H9 (cell line): ENCODE measurements at regions not wholly inside any gene's neighbourhood (a gene's known extent, or its start where the extent isn't known, plus 50 kb on each side); places are given as distances from the start of the nearest gene placed in this dataset.

ENCODE experiments used
- DNase-seq: peaks from one replicate; pipeline ENCODE4 v3.0.0-alpha.2; 2017
- H2AFZ ChIP-seq: one replicate; pipeline ENCODE4 v1.6.1; 2013; ENCODE audit warnings: mild to moderate bottlenecking, low read length, control low read depth, moderate library complexity
- H2AK5ac ChIP-seq: 2 replicates; pipeline ENCODE4 v1.6.1; 2013; ENCODE audit warnings: low read length, control low read depth, mixed read lengths; ENCODE audit not compliant: insufficient read length
- H2BK120ac ChIP-seq: one replicate; pipeline ENCODE4 v1.6.1; 2013; ENCODE audit warnings: low read depth, mild to moderate bottlenecking, low read length, control low read depth, inconsistent platforms; ENCODE audit not compliant: poor library complexity, severe bottlenecking
- H2BK12ac ChIP-seq: 2 replicates; pipeline ENCODE4 v1.6.1; 2013; ENCODE audit warnings: low read length, control low read depth, mixed read lengths, low read depth; ENCODE audit not compliant: insufficient read length
- H2BK15ac ChIP-seq: 2 replicates; pipeline ENCODE4 v1.6.1; 2013; ENCODE audit warnings: low read depth, low read length, control low read depth
- H2BK20ac ChIP-seq: one replicate; pipeline ENCODE4 v1.6.1; 2013; ENCODE audit warnings: low read depth, mild to moderate bottlenecking, low read length, control low read depth, inconsistent platforms; ENCODE audit not compliant: poor library complexity, severe bottlenecking
- H2BK5ac ChIP-seq: 2 replicates; pipeline ENCODE4 v1.6.1; 2013; ENCODE audit warnings: low read length, control low read depth, mixed read lengths; ENCODE audit not compliant: insufficient read length
- H3K14ac ChIP-seq: 2 replicates; pipeline ENCODE4 v1.6.1; 2013; ENCODE audit warnings: low read length, control low read depth; ENCODE audit not compliant: insufficient read depth
- H3K18ac ChIP-seq: 2 replicates; pipeline ENCODE4 v1.6.1; 2013; ENCODE audit warnings: low read depth, mild to moderate bottlenecking, mixed read lengths, low read length, control low read depth; ENCODE audit not compliant: insufficient read length
- H3K23ac ChIP-seq: 2 replicates; pipeline ENCODE4 v1.6.1; 2013; ENCODE audit warnings: low read length, control low read depth, mixed read lengths, low read depth; ENCODE audit not compliant: insufficient read length
- H3K23me2 ChIP-seq: 2 replicates; pipeline ENCODE4 v1.6.1; 2013; ENCODE audit warnings: low read depth, mild to moderate bottlenecking, mixed read lengths, low read length, control low read depth; ENCODE audit not compliant: insufficient read length, poor library complexity, severe bottlenecking
- H3K27ac ChIP-seq: 2 replicates; pipeline ENCODE4 v1.5.1; 2013; ENCODE audit warnings: low read length, control low read depth, mixed read lengths, low read depth; ENCODE audit not compliant: insufficient read length
- H3K27me3 ChIP-seq: 2 replicates; pipeline ENCODE4 v1.6.1; 2013; ENCODE audit warnings: low read length, control low read depth, inconsistent platforms; ENCODE audit not compliant: insufficient read depth
- H3K4ac ChIP-seq: 2 replicates; pipeline ENCODE4 v1.6.1; 2013; ENCODE audit warnings: low read depth, mild to moderate bottlenecking, control low read depth, inconsistent platforms, low read length, moderate library complexity
- H3K4me1 ChIP-seq: 2 replicates; pipeline ENCODE4 v1.6.1; 2013; ENCODE audit warnings: low read length, control low read depth, inconsistent platforms; ENCODE audit not compliant: insufficient read depth
- H3K4me2 ChIP-seq: 2 replicates; pipeline ENCODE4 v1.6.1; 2013; ENCODE audit warnings: low read length, control low read depth, mixed read lengths; ENCODE audit not compliant: insufficient read length, insufficient read depth
- H3K56ac ChIP-seq: 2 replicates; pipeline ENCODE4 v1.6.1; 2013; ENCODE audit warnings: low read depth, mild to moderate bottlenecking, mixed read lengths, low read length, control low read depth; ENCODE audit not compliant: insufficient read length
- H3K79me1 ChIP-seq: 2 replicates; pipeline ENCODE4 v1.6.1; 2013; ENCODE audit warnings: low read depth, mild to moderate bottlenecking, moderate library complexity, low read length, control low read depth, inconsistent platforms; ENCODE audit not compliant: insufficient read depth, poor library complexity, severe bottlenecking
- H3K79me2 ChIP-seq: 2 replicates; pipeline ENCODE4 v1.6.1; 2013; ENCODE audit warnings: low read length, control low read depth, inconsistent platforms; ENCODE audit not compliant: insufficient read depth
- H3K9ac ChIP-seq: 2 replicates; pipeline ENCODE4 v1.6.1; 2013; ENCODE audit warnings: low read length, control low read depth, mixed read lengths; ENCODE audit not compliant: insufficient read length; ENCODE audit errors: extremely low read depth
- H3K9me3 ChIP-seq: one replicate; pipeline ENCODE4 v1.6.1; 2013; ENCODE audit warnings: low read depth, low read length, inconsistent platforms; ENCODE audit not compliant: control insufficient read depth
- H3T11ph ChIP-seq: one replicate; pipeline ENCODE4 v1.6.1; 2013; ENCODE audit warnings: mild to moderate bottlenecking, low read length, control low read depth, inconsistent platforms
- H4K20me1 ChIP-seq: one replicate; pipeline ENCODE4 v1.6.1; 2013; ENCODE audit not compliant: control insufficient read depth, insufficient read length, insufficient read depth
- H4K5ac ChIP-seq: 2 replicates; pipeline ENCODE4 v1.6.1; 2013; ENCODE audit warnings: low read depth, mild to moderate bottlenecking, mixed read lengths, low read length, control low read depth; ENCODE audit not compliant: insufficient read length
- H4K8ac ChIP-seq: replicated peaks from 2 replicates; pipeline ENCODE4 v1.6.1; 2013; ENCODE audit warnings: low read length, control low read depth, mixed read lengths, low read depth; ENCODE audit not compliant: insufficient read length
- H4K91ac ChIP-seq: 2 replicates; pipeline ENCODE4 v1.6.1; 2013; ENCODE audit warnings: low read depth, mild to moderate bottlenecking, moderate library complexity, mixed read lengths, low read length, control low read depth; ENCODE audit not compliant: insufficient read length
- H3K27ac Mint-ChIP-seq, 3 experiments: 2 replicates in 2 of 3; 3 replicates in 1 of 3; pipeline ENCODE4 v1.8.0; 2020 to 2021; ENCODE audit warnings: mixed read lengths in 3 of 3, mild to moderate bottlenecking in 1 of 3, moderate library complexity in 1 of 3
- H3K27me3 Mint-ChIP-seq: 2 replicates; pipeline ENCODE4 v1.8.0; 2021; ENCODE audit warnings: low read depth, mild to moderate bottlenecking, moderate library complexity, mixed read lengths
- H3K36me3 Mint-ChIP-seq, 3 experiments: 2 replicates in 2 of 3; 3 replicates in 1 of 3; pipeline ENCODE4 v1.8.0; 2020 to 2021; ENCODE audit warnings: low read depth in 3 of 3, mixed read lengths in 3 of 3; ENCODE audit not compliant: insufficient read depth in 1 of 3
- H3K4me1 Mint-ChIP-seq, 2 experiments: 2 replicates each; pipeline ENCODE4 v1.8.0; 2020; ENCODE audit warnings: mixed read lengths in 2 of 2
- H3K4me3 Mint-ChIP-seq, 2 experiments: 2 replicates in 1 of 2; 3 replicates in 1 of 2; pipeline ENCODE4 v1.8.0; 2020 to 2021; ENCODE audit warnings: mild to moderate bottlenecking in 2 of 2, mixed read lengths in 2 of 2, moderate library complexity in 1 of 2
- H3K9me3 Mint-ChIP-seq, 2 experiments: 2 replicates in 1 of 2; 3 replicates in 1 of 2; pipeline ENCODE4 v1.8.0; 2020; ENCODE audit warnings: mild to moderate bottlenecking in 2 of 2, mixed read lengths in 2 of 2, moderate library complexity in 1 of 2
- CTCF ChIP-seq: fragments of 200-600 bp; sonication (generic); conservative IDR thresholded peaks from 3 replicates; pipeline ENCODE4 v1.8.0; 2021; ENCODE audit warnings: antibody characterized with exemption, mild to moderate bottlenecking
- WGBS: extraction: QIAGEN DNeasy Blood & Tissue Kit; methylation state at CpG from one replicate; pipeline ENCODE4 v1.1.7; 2013; ENCODE audit warnings: missing lambda C conversion rate, low lambda C conversion rate, mixed read lengths; ENCODE audit not compliant: insufficient read length; ENCODE audit errors: extremely low coverage; 5-methylcytosine and 5-hydroxymethylcytosine counted together

GRCh38 chr22:48217596-48217995 is 1455.1 kb downstream of the TBC1D22A start:
- no peak overlapping the region for H4K91ac ChIP-seq
- H2BK120ac ChIP-seq: no peak overlapping the region
- H4K5ac ChIP-seq: no peak overlapping the region
- no peak overlapping the region for H2BK12ac ChIP-seq
- no peaks in the 10 kb centered on the region for H3K79me2 ChIP-seq
- no peaks in the 10 kb centered on the region for H4K20me1 ChIP-seq
- H3K18ac ChIP-seq: no peak overlapping the region
- no peak overlapping the region for H3K4me2 ChIP-seq
- no peak overlapping the region for H2BK5ac ChIP-seq
- no peaks in the 10 kb centered on the region for H3K27me3 ChIP-seq
- H3K4me1 ChIP-seq: no peaks in the 10 kb centered on the region
- no peaks in the 10 kb centered on the region for H3K79me1 ChIP-seq
- H2BK15ac ChIP-seq: no peak overlapping the region
- no peak overlapping the region for H3K56ac ChIP-seq
- H3T11ph ChIP-seq: no peak overlapping the region
- Mint-ChIP-seq H3K4me1 (peaks cover 18% of the 10 kb centered on the region in 2 experiments), H3K4me3 (no peak overlapping the region), H3K27ac (no peak overlapping the region), H3K36me3 (no peaks in the 10 kb centered on the region), H3K9me3 (peaks cover 0 to 7% of the 10 kb centered on the region in 2 experiments; a peak in 2 of 5 replicates), H3K27me3 (peaks cover 10% of the 10 kb centered on the region)
- no peak overlapping the region for H2BK20ac ChIP-seq
- no peak for TF ChIP-seq CTCF
- DNase-seq: peak; percentile 5
- H3K23ac ChIP-seq: no peak overlapping the region
- WGBS: no CpG with 5 or more reads among the region's 11 CpGs
- H3K23me2 ChIP-seq: no peaks in the 10 kb centered on the region
- no peak overlapping the region for H2AK5ac ChIP-seq
- H3K14ac ChIP-seq: no peak overlapping the region
- H3K9me3 ChIP-seq: no peaks in the 10 kb centered on the region
- H4K8ac ChIP-seq: no peak overlapping the region
- H3K27ac ChIP-seq: no peak overlapping the region
- no peak overlapping the region for H3K9ac ChIP-seq
- H2AFZ ChIP-seq: no peak overlapping the region
- H3K4ac ChIP-seq: no peak overlapping the region
